Gastrocnemius medialis (tissue), 4 donors: ENCODE measurements at regions not wholly inside any gene's neighbourhood (a gene's known extent, or its start where the extent isn't known, plus 50 kb on each side); places are given as distances from the start of the nearest gene placed in this dataset.

Source experiments
- ATAC-seq, 2 donors: fragments of 150-250 bp; one replicate each; pipeline ENCODE4 v1.9.1; 2016
- DNase-seq, 2 donors: peaks; one replicate each; pipeline ENCODE4 v3.0.0-alpha.2; 2019
- H3K27ac ChIP-seq, 4 donors: fragments of 200-600 bp; sonication (generic); 1 replicate in 1 of 4; 2 replicates in 3 of 4; pipeline ENCODE4 v1.5.1; 2016 to 2018; ENCODE audit warnings: mild to moderate bottlenecking in 2 of 4, moderate library complexity in 1 of 4
- H3K27me3 ChIP-seq, 3 donors: fragments of 200-600 bp; sonication (generic) in 2 of 3; 1 replicate in 1 of 3; 2 replicates in 2 of 3; pipeline versions ENCODE4 v1.5.1 to v1.6.0; 2016 to 2019; ENCODE audit warnings: mild to moderate bottlenecking in 1 of 3, moderate library complexity in 1 of 3
- H3K36me3 ChIP-seq, 2 donors: fragments of 200-600 bp; sonication (generic) in 1 of 2; one replicate each; pipeline ENCODE4 v1.5.1; 2017 to 2018
- H3K4me1 ChIP-seq, 2 donors: fragments of 200-600 bp; sonication (generic) in 1 of 2; one replicate each; pipeline ENCODE4 v1.5.1; 2016 to 2017; ENCODE audit warnings: mild to moderate bottlenecking in 2 of 2
- H3K4me3 ChIP-seq, 4 donors: fragments of 200-600 bp; sonication (generic) in 3 of 4; 1 replicate in 1 of 4; 2 replicates in 3 of 4; pipeline ENCODE4 v1.5.1; 2016 to 2019; ENCODE audit warnings: mild to moderate bottlenecking in 2 of 4
- H3K9me3 ChIP-seq, 3 donors: fragments of 200-600 bp; sonication (generic) in 2 of 3; 1 replicate in 1 of 3; 2 replicates in 2 of 3; pipeline ENCODE4 v1.5.1; 2016 to 2019
- CTCF ChIP-seq, 5 experiments: fragments of 450-650 bp in 3 of 5; fragments of 200-600 bp in 2 of 5; sonication (generic) in 2 of 5; IDR thresholded peaks in 4 of 5; conservative IDR thresholded peaks in 1 of 5; 1 replicate in 4 of 5; 2 replicates in 1 of 5; pipeline ENCODE4 v1.5.1; 2016 to 2019; ENCODE audit warnings: antibody characterized with exemption in 5 of 5, mild to moderate bottlenecking in 3 of 5, moderate library complexity in 3 of 5
- POLR2A ChIP-seq, 2 donors: fragments of 450-650 bp; IDR thresholded peaks; one replicate each; pipeline ENCODE4 v1.6.1; 2017; ENCODE audit warnings: antibody characterized with exemption in 2 of 2, mild to moderate bottlenecking in 2 of 2, moderate library complexity in 2 of 2
- in situ Hi-C, 4 donors: fragments of 200-750 bp; cut with MboI; loops; one replicate each; pipeline versions ENCODE4 v1.15.0 to v1.8.0; 2017; ENCODE audit warnings: low sequenced_read_pairs in 4 of 4
- intact Hi-C: fragments of 100-400 bp; cut with DNase I; formaldehyde crosslinking; loops from one replicate; pipeline ENCODE4 v1.15.1; 2023; ENCODE audit warnings: low total_unique reads

GRCh38 chrX:56069299-56069931, 162.7 kb upstream of the KLF8 start:
- ATAC-seq: no peak
- Histone ChIP-seq H3K27ac (no peak overlapping the region), H3K27me3 (no peaks in the 10 kb centered on the region), H3K4me1 (no peaks in the 10 kb centered on the region), H3K36me3 (no peaks in the 10 kb centered on the region), H3K4me3 (no peak overlapping the region), H3K9me3 (no peaks in the 10 kb centered on the region)
- in situ Hi-C loops: no loop called here
- TF ChIP-seq POLR2A (IDR thresholded peaks at IDR 0.05) (no peak), CTCF (IDR thresholded peaks at IDR 0.05 in 4 of 5, conservative IDR thresholded peaks at IDR 0.05 in 1 of 5) (no peak)
- intact Hi-C loops: no loop called here
- DNase-seq: no peak

GRCh38 chrX:56089376-56089775, 142.8 kb upstream of the KLF8 start:
- TF ChIP-seq POLR2A (IDR thresholded peaks at IDR 0.05): no peak
- TF ChIP-seq CTCF (IDR thresholded peaks at IDR 0.05 in 4 of 5, conservative IDR thresholded peaks at IDR 0.05 in 1 of 5): no peak
- H3K4me3 ChIP-seq: no peak overlapping the region
- ATAC-seq: no peak
- no peaks in the 10 kb centered on the region for H3K9me3 ChIP-seq
- H3K27me3 ChIP-seq: no peaks in the 10 kb centered on the region
- no peak for DNase-seq
- no peaks in the 10 kb centered on the region for H3K4me1 ChIP-seq
- H3K36me3 ChIP-seq: no peaks in the 10 kb centered on the region
- in situ Hi-C loops: no loop called here
- no peak overlapping the region for H3K27ac ChIP-seq
- intact Hi-C loops: no loop called here

DNA sequence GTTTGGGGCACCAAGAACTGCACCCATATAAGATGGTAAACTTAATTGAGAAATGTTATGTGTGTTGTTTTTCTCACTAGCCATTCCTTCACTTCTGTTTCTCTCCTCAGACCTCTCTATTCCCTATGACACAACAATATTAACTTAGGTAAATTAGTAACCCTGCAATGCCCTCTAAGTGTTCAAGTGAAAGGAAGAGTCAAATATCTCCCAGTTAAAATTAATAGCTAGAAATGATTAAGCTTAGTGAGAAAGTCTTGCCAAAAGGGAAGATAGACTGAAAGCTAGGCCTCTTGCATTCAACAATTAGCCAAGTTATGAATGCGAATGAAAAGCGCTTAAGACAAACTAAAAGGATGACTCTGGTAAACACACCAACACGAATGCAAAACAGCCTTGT, 132.9 kb upstream of the KLF8 start:
- TF ChIP-seq POLR2A (IDR thresholded peaks at IDR 0.05) (no peak), CTCF (IDR thresholded peaks at IDR 0.05 in 4 of 5, conservative IDR thresholded peaks at IDR 0.05 in 1 of 5) (no peak)
- Histone ChIP-seq H3K36me3 (no peaks in the 10 kb centered on the region), H3K4me3 (no peak overlapping the region), H3K9me3 (no peaks in the 10 kb centered on the region), H3K4me1 (no peaks in the 10 kb centered on the region), H3K27me3 (no peaks in the 10 kb centered on the region), H3K27ac (no peak overlapping the region)
- ATAC-seq (no peak), DNase-seq (no peak)
- in situ Hi-C loops (no loop called here), intact Hi-C loops (no loop called here)

GRCh38 chrX:56107320-56107719, 124.8 kb upstream of the KLF8 start:
- DNase-seq: no peak
- Histone ChIP-seq H3K27ac (no peak overlapping the region), H3K36me3 (no peaks in the 10 kb centered on the region), H3K27me3 (peaks cover 0 to 8% (median 0%) of the 10 kb centered on the region in 3 donors), H3K4me3 (no peak overlapping the region), H3K9me3 (no peaks in the 10 kb centered on the region), H3K4me1 (no peaks in the 10 kb centered on the region)
- no peak for ATAC-seq
- in situ Hi-C loops (loop anchor here in 1 of 4 donors (25.0 kb wide), 1 partner anchor 95 kb away; no protein-coding TSS in a partner anchor), intact Hi-C loops (no loop called here)
- TF ChIP-seq CTCF (IDR thresholded peaks at IDR 0.05 in 4 of 5, conservative IDR thresholded peaks at IDR 0.05 in 1 of 5): no peak
- TF ChIP-seq POLR2A (IDR thresholded peaks at IDR 0.05): no peak
